CD1c-positive myeloid dendritic cell (primary cell): ENCODE measurements at regions not wholly inside any gene's neighbourhood (a gene's known extent, or its start where the extent isn't known, plus 50 kb on each side); places are given as distances from the start of the nearest gene placed in this dataset.
A peak's percentile ranks its signal among the peaks of the same experiment; 100 is the strongest.
"Not testable (repeated sequence)": the region's sequence is repeated elsewhere in the genome, so short reads cannot be mapped to it uniquely, and the experiment has no call there.

Source experiments
- DNase-seq: peaks from one replicate; pipeline ENCODE4 v3.0.0-alpha.2; 2016; ENCODE audit errors: extremely low spot score

DNA sequence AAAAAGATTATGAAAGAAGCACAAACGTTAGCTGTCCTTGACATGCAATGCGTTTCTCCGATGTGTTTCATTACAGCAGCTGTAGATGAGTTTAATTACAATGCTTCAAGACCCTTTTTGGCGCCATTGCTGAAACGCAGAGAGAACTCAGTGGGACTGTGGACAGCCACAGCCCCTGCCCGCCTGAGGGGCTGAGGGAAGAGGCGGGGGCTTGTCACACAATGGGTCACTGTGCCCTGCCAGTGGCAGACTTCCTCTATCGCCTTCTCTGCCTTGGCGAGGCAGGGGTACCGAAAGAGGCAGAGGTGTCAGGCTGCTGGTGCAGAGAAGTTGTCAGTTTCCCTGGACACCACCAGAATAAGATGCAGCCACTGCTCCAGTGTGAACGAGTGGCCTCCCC lies 252.0 kb downstream of the NR2F2 start:
- DNase-seq: peak; percentile 7

GRCh38 chr15:96583671-96584070 lies 253.2 kb downstream of the NR2F2 start:
- DNase-seq: no peak

GRCh38 chr15:96585484-96586386 lies 255.2 kb downstream of the NR2F2 start:
- peak; percentile 69 for DNase-seq

DNA sequence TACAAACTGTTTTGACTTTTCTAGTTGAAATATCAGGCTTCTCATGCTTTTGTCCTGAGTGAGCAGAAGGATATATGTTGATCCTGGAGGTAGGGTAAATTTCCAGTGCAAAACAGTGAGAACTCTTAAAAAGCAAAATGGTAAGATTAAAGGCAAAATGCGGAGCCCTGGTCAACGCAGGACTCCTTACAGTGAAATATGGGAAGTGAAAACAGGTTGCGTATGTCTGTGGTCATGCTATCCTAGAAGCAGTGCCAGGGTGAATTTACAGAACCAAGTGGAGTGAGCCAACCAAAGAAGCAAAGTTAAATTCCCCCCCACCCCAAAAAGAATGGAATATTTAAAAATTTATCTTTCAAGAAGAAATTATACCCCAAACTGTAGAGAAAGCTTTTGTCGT lies 256.4 kb downstream of the NR2F2 start:
- DNase-seq: peak; percentile 84

- DNase-seq: no peak
These were observed 259.4 kb downstream of the NR2F2 start for GRCh38 chr15:96589864-96590263.

DNA sequence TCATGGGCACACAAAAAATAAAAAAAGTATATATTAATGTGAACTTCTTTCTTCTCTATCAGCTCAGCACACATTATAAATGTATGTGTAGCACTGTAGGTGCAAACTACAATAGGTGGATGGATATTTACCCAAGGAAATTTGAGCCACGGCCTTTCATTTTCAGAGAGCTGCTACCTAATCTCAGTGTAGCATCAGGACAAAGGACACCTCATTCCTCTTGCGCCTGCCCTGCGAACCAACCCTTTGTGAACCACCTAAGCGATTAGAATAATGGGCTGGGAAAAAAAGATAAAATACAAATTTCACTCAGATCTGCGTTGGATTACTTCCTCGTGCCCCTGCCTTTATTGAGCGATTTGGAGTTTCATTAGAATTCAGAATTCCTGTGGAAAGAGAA lies 263.2 kb downstream of the NR2F2 start:
- no peak for DNase-seq

DNA sequence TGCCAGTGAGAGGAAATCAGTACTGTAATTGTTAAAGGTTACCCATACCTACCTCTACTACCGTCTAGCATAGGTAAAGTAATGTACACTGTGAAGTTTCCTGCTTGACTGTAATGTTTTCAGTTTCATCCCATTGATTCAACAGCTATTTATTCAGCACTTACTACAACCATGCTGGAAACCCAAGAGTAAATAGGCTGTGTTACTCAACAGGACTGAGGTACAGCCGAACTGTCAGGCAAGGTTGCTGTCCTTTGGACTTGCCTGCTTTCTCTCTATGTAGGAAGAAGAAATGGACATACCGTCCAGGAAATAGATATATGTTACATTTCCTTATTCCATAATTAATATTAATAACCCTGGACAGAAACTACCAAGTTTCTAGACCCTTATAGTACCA lies 265.5 kb downstream of the NR2F2 start:
- no peak for DNase-seq

GRCh38 chr15:96598514-96598913 lies 268.0 kb downstream of the NR2F2 start:
- DNase-seq: no peak

DNA sequence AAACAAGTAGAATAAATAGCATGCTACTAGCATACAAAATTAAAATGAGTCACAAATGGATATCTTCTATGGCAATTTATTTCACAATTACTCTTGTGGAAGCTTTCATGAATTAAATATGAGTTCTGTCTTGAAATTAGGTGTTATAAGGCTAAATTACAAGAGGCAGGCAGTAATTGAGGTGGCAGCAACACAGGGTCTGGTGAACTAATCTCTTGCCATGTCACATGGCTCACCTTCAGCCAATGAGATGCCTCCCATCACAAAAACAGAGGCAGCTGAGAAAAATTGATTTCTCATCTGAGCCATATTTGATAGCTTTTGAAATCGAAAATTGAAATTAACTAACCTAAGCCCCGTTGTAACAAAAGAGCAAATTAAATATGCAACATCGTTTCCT lies 268.8 kb downstream of the NR2F2 start:
- no peak for DNase-seq

- no peak for DNase-seq
These were observed 269.9 kb downstream of the NR2F2 start for GRCh38 chr15:96600350-96600749.

- no peak for DNase-seq
These were observed 276.1 kb downstream of the NR2F2 start for GRCh38 chr15:96606617-96607016.

- DNase-seq: no peak
These were observed 280.3 kb downstream of the NR2F2 start for GRCh38 chr15:96610757-96611156.

DNA sequence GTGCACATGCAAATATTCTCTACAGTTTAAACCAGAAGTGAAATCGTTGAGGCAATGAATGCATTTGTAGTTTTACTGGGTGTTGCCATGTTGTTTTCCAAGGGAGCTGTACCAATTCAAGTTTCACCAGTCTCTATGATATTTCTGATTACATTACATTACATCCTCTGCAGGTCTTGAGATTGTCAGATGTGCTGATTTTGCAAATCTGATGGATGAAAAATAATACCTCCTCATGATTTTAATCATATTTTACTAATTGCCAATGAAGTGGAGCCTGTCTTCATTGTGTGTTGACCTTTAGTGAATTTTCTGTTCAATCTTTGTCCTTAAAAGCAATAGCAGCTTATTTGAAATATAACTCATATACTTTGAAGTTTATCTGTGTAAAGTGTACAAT lies 282.4 kb downstream of the NR2F2 start:
- no peak for DNase-seq

GRCh38 chr15:96619174-96619573 lies 288.7 kb downstream of the NR2F2 start:
- DNase-seq: no peak

- no peak for DNase-seq
These were observed 292.2 kb downstream of the NR2F2 start for GRCh38 chr15:96622714-96623113.

- DNase-seq: no peak
These were observed 294.8 kb downstream of the NR2F2 start for GRCh38 chr15:96625256-96625655.

DNA sequence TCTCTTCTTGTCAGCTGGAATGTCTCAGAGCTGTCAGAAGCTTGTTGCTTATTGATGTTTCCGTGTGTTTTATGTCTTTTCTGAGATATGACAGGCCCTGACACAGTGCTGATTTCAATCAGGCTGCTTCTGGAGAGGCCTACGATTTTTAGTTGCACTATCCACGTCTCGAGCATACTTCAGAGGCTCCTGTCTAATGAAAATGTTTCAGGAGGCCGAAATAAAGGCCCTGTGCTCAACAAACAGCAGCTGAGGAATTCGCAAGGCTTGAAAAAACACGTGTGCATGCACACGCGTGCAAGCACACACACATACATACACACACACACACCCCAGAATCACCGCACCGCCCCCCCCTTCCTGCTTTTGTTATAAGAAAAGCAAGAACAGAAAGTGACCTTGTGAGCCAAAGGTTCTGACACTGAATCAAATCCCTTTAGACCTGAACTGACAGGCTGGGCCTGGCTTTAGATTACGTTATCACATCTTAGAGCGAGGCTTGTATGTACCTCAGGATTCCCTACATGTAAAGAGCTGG lies 296.6 kb downstream of the NR2F2 start:
- no peak for DNase-seq

DNA sequence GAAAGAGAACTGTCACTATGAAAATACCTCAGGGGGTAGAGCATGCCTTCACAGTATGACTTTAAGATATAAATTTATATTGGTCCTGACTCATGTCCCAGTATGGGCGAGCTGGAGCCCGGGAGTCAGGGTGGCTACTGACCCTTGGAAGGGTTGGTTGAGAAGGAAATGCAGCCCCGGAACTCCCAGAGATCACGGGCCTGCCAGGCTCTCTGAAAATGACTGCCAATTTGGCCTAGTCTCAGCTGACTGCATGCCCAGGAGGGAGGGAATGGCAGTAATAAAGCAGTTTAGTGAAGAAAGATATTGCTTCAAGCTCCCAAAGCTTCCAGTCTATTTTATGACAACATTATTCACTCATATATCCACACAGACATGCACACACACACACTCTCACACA lies 299.0 kb downstream of the NR2F2 start:
- DNase-seq: no peak

DNA sequence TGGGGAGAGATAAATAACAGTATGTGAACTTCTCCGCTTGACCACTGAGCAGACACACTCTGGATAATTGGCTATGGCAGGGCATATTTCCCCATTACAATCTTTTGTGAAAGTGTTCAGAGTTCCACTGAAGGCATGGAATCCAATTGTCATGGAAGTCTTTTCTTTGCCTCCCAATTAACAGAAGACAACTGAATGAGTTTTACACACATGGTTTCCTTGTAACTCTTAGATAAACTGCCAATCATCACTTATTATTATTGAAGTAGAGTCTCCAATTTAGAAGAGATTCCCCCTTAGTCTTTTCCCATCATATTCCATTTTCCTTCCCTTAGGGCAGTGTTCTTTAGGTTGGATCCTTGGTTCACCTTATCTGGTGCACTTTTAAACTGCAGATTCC lies 308.3 kb downstream of the NR2F2 start:
- DNase-seq: no peak

GRCh38 chr15:96645796-96646195 lies 315.3 kb downstream of the NR2F2 start:
- no peak for DNase-seq

DNA sequence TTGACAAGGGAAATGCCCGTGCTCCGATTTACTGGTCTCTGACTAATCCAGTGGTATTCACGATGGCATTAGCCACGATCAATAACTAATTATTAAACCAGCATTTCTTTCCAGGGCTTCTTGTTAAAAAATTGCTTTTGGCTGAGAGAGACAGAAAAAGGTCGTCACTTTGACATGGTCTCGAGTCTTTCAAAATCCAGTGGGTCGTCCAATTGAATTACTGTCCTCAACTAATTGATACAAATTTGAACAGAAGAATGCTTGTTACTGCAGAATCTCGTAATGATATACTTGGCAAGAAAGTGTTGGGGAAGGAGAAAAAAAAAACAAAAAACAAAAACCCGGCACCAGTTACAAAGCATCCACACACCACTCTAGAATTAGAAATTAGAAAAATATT lies 318.4 kb downstream of the NR2F2 start:
- DNase-seq: no peak

DNA sequence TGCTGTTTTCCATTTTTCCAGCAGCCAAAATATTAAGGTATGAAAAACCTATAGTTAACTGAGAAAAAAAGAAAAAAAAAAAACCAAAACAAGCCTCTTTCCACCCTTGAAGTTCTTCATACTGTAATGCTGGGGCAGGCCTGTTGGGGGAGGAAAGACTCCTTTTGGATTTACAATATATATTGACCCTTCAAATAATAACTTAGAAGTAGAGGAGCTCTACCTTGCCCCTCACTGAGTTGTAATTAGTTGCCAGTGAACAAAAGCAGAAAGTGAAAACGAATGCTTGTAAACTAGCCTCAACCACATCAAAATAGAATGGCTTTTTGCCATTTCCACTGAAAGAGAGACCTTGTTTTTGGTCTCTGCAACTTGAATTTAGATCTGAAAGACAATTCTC lies 326.6 kb downstream of the NR2F2 start:
- DNase-seq: no peak

DNA sequence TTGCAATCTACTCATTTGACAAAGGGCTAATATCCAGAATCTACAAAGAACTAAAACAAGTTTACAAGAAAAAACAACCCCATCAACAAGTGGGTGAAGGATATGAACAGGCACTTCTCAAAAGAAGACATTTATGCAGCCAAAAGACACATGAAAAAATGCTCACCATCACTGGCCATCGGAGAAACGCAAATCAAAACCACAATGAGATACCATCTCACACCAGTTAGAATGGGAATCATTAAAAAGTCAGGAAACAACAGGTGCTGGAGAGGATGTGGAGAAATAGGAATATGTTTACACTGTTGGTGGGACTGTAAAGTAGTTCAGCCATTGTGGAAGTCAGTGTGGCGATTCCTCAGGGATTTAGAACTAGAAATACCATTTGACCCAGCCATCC lies 336.5 kb downstream of the NR2F2 start:
- not testable (repeated sequence) for DNase-seq

DNA sequence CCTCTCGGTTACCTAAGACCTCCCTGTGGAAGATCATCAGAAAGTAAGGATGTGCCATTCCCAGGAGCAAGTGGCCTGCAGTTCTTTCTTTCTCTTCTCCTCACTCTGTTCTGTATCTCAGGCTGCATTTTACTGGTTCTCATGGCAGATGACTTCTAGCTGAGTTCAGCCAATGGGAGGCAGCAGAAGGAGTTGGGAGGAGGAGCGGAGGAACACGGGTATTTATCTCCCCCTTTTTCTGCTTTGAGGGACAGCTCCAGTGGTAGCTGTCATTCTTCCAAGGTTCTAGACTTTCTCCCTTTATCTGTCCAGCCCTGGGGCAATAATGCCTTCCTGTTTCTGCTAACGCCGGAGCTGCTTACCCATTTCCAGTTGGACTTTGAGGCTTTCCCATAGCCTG lies 339.9 kb downstream of the NR2F2 start:
- no peak for DNase-seq
